A549 (cell line): ENCODE measurements at regions not wholly inside any gene's neighbourhood (a gene's known extent, or its start where the extent isn't known, plus 50 kb on each side); places are given as distances from the start of the nearest gene placed in this dataset.

ENCODE experiments used
- CHD2 ChIP-seq: fragments of 150-350 bp; IDR thresholded peaks from 2 replicates; pipeline ENCODE4 v1.6.1; 2014; ENCODE audit warnings: low read length; ENCODE audit not compliant: partially characterized antibody
- CTCF ChIP-seq: fragments of >200 bp; sonication (Bioruptor Twin); formaldehyde crosslinking; IDR thresholded peaks from 3 replicates; pipeline ENCODE4 v1.5.1; 2016
- EP300 ChIP-seq, 2 experiments: fragments of >200 bp; sonication (Bioruptor Twin); formaldehyde crosslinking; IDR thresholded peaks; 2 replicates in 1 of 2; 3 replicates in 1 of 2; pipeline ENCODE4 v1.6.1; 2016 to 2017
- POLR2A ChIP-seq: IDR thresholded peaks from 2 replicates; pipeline ENCODE4 v1.6.1; 2012; ENCODE audit warnings: mild to moderate bottlenecking, low read length
- RAD21 ChIP-seq, 2 experiments: fragments of >200 bp in 1 of 2; sonication (Bioruptor Twin) in 1 of 2; formaldehyde crosslinking in 1 of 2; IDR thresholded peaks in 1 of 2; conservative IDR thresholded peaks in 1 of 2; 2 replicates in 1 of 2; 3 replicates in 1 of 2; pipeline ENCODE4 v1.6.1; 2012 to 2018; ENCODE audit warnings: inconsistent platforms in 1 of 2
- TF ChIP-seq, protein P1 (sequence below): fragments of 450-650 bp; IDR thresholded peaks from 2 replicates; pipeline ENCODE4 v1.6.1; 2014; ENCODE audit warnings: antibody characterized with exemption

DNA sequence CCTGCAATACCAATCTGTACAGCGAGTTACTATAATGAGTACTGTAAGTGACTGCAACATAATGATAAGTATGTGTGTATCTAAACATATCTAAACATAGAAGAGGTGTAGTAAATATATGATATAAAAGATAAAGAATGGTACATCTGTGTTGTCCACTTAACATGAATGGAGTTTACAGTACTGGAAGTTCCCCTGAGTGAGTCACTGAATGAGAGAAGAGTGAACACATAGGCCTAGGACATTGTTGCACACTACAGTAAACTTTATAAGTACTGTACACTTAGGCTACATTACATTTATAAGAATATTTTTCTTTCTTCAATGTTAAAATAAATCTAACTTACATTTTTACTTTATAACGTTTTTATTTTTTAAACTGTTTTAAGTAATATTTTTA is 380.4 kb downstream of the MMUT start:
- TF ChIP-seq CTCF (no peak), EP300 (IDR thresholded peaks at IDR 0.05) (no peak), CHD2 (no peak), RAD21 (conservative IDR thresholded peaks at IDR 0.05 in 1 of 2, IDR thresholded peaks at IDR 0.05 in 1 of 2) (no peak), POLR2A (no peak)
- TF ChIP-seq, protein P1, sequence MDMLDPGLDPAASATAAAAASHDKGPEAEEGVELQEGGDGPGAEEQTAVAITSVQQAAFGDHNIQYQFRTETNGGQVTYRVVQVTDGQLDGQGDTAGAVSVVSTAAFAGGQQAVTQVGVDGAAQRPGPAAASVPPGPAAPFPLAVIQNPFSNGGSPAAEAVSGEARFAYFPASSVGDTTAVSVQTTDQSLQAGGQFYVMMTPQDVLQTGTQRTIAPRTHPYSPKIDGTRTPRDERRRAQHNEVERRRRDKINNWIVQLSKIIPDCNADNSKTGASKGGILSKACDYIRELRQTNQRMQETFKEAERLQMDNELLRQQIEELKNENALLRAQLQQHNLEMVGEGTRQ: no peak
